Activated T-helper 9 cell treated with anti-CD3 and anti-CD28 coated beads, Interleukin-2, amount 50 U/mL, for 16 hours (primary cell): ENCODE measurements at regions not wholly inside any gene's neighbourhood (a gene's known extent, or its start where the extent isn't known, plus 50 kb on each side); places are given as distances from the start of the nearest gene placed in this dataset.

Experiments
- DNase-seq: peaks from one replicate; pipeline ENCODE4 v3.0.0-alpha.2; 2020; ENCODE audit warnings: low read depth

DNA sequence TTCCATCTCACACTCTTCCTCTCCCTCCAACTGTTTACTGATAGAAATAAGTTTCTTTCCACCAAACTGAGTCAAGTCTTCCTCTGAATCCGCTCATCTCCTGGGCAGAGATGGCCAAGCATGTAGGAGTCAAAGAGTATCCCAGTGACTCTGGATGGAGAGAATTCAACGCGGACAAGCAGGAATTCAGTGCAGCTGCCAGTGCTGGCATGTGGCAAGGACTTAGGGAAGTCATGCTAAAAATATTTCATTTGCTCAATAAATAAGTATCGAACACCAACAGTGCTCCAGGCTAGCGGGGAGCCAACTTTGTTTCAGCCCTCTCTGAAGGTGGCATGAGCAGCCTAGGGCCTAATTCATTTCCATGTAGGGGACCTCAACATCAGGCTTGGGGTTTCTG, 351.6 kb upstream of the ZMIZ1 start:
- DNase-seq, result no peak

DNA sequence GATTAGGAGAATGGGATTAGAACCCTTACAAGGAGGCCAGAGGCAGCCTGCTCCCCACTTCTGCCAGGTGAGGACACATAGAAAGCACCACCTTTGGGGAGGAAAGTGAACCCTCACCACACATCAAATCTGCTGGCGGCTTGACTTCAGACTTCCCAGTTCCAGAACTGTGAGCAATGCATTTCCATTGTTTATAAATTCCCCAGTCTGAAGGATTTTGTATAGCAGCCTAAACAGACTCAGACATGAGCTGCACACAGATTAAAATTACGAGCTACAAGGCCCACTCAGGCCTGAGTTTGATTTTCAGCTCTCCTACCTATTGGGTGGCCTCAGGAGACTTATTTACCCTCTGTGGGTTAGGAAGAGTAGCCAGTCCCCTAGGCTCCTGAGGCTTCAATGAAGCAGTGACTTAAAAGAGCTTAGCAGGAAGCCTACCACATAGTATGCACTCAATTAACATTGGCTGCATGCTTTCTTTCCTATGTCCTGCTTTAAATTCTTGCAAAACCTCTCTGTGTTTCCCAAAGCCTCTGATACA, 350.7 kb upstream of the ZMIZ1 start:
- no peak for DNase-seq

- no peak for DNase-seq
Observed at GRCh38 chr10:78719276-78719675, 349.5 kb upstream of the ZMIZ1 start.

DNA sequence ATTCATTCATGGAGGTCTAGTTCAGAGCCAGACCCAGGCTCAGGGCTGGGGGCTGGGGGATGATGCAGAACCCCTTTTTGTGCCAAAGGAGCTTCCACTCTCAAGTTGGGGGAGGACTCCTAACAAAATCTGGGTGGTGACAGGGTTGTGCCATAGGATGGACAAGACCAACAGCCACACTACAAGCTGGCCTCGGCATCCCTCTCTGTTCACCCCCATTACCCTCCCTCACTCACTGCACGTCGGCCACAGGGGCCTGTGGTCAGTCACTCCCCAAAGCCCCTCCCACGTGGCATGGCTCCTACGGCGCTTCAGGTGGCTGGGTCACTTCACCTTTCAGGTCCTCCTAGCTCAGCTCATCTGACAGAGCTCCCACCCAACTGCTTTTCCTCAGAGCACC, 348.7 kb upstream of the ZMIZ1 start:
- DNase-seq, result no peak

DNA sequence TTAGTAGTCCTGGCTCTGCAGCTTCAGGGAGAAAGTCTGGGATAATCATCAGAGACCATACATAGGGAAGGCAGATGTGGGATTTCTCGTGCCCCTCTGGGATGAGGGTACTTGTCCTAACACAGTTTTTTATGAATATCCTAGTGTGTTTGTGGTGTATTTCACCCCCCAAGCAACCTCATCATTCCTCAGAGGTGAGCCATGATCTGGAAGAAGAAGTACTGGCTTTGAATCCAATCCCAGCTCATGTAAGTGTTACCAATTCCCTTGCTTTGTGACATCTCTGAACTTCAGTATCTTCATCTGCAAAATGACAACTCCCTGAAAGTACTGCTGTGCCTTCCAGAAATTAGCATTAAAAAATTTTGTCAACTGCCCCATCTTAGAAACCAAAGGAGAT, 347.5 kb upstream of the ZMIZ1 start:
- DNase-seq, result no peak

GRCh38 chr10:78724846-78725245, 343.9 kb upstream of the ZMIZ1 start:
- no peak for DNase-seq

GRCh38 chr10:78726171-78726570, 342.6 kb upstream of the ZMIZ1 start:
- no peak for DNase-seq

- no peak for DNase-seq
Observed at GRCh38 chr10:78727251-78727650, 341.5 kb upstream of the ZMIZ1 start.

- no peak for DNase-seq
Observed at GRCh38 chr10:78727728-78728127, 341.0 kb upstream of the ZMIZ1 start.

GRCh38 chr10:78728176-78728575, 340.6 kb upstream of the ZMIZ1 start:
- no peak for DNase-seq

DNA sequence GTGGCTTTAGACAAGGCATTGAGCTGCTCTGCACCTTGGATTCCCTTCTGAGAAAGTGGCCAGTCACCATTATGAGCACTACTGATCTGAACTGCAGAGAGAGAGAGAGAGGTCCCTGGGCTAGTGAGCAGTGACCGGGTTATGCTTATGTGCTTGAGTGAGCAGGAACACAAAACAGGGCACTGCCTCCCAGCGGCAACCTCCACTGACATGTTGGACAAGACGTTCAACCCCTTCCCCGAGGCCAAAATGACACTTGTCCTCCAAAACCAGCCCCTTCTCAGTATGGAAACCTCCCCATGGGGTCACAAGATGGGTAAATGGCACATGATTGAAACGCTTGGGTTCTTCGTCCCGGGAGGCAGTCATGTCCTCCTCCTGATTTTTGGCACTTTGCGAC, 339.4 kb upstream of the ZMIZ1 start:
- no peak for DNase-seq

- no peak for DNase-seq
Observed at GRCh38 chr10:78729800-78730199, 339.0 kb upstream of the ZMIZ1 start.

GRCh38 chr10:78730754-78731153, 338.0 kb upstream of the ZMIZ1 start:
- DNase-seq, result no peak

DNA sequence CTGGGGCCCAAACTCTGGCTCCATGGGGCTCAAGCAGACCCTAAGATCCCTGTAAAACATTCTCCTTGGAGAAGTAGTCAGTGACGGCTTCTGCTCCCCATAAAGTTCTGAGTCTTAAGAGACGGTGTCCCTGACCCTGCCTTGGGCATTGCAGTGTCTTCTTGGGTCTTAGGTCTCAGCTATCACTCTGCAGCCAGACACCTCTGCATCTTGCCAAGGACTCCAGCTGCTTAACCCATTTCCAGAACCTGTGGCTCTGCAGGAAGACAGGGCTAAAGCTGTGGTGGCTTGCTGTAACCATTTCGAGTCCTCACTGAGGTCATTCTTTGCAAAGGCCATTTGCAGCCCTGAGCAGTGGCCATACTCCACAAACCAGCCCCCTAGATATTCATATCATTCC, 337.1 kb upstream of the ZMIZ1 start:
- DNase-seq, result no peak

GRCh38 chr10:78732381-78732780, 336.4 kb upstream of the ZMIZ1 start:
- DNase-seq, result no peak

DNA sequence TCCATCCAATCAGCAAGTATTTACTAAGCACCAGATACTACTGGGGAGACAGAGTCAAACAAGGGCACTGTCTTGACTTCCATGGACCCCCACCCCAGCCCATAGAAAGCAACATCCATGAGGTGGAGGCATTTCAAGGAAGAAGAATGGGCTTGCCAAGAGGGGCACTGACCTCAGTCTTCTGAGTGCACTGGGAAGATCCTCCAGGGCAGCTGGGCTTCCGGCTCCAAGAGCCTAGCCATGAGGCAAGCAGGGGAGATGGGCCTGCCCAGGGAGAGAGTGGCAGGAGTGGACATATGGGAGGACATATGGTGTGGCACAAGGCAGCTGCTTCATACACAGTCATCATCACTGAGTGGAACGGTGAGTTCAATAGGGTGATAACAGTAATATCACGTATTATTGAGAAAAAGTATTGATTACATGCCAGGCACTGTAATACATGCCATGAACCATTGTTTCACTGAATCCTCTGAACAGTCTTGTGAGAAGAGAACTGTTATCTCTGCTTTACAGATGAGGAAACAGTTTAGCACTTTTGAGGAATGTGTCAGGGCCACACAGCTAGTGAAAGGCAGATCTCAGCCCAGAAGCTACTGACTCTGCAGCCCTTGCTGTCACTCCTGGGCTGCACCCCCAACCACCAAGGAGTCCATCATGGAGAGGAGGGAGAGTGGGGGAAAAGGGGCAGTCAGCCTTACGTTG, 331.7 kb upstream of the ZMIZ1 start:
- DNase-seq, result no peak

GRCh38 chr10:78737883-78738856, 330.6 kb upstream of the ZMIZ1 start:
- DNase-seq, result no peak

GRCh38 chr10:78738861-78739260, 329.9 kb upstream of the ZMIZ1 start:
- no peak for DNase-seq

- no peak for DNase-seq
Observed at GRCh38 chr10:78739444-78740053, 329.2 kb upstream of the ZMIZ1 start.

- DNase-seq, result no peak
Observed at GRCh38 chr10:78740976-78741915, 327.5 kb upstream of the ZMIZ1 start.

DNA sequence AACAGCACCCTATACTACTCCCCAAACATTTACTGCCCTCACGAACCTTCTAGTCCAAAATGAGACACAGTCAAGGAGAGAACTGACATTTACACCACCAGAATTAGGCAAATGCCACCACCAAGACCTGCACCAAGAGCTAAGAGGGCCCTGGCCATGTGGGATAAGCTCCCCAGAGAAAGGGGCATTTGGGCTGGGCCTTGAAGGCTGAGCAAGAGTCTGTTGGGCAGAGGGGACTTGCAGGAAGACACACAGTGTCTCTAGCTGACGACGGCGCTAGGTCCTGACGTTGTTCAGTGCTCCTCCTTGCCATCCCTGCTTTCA, 326.4 kb upstream of the ZMIZ1 start:
- no peak for DNase-seq
